Fibroblast of pulmonary artery (primary cell): ENCODE measurements at regions not wholly inside any gene's neighbourhood (a gene's known extent, or its start where the extent isn't known, plus 50 kb on each side); places are given as distances from the start of the nearest gene placed in this dataset.

Source experiments
- DNase-seq: peaks from one replicate; pipeline ENCODE4 v3.0.0-alpha.2; 2010; ENCODE audit warnings: low read depth
- H3K4me3 ChIP-seq: replicated peaks from 2 replicates; pipeline ENCODE4 v1.5.1; 2011; ENCODE audit warnings: low read depth, mild to moderate bottlenecking, control low read depth, low read length, moderate library complexity
- TF ChIP-seq, protein P1 (sequence below): IDR thresholded peaks from 2 replicates; pipeline ENCODE4 v1.5.1; 2011; ENCODE audit warnings: mild to moderate bottlenecking, control low read depth, low read length, inconsistent platforms; ENCODE audit errors: missing control alignments

DNA sequence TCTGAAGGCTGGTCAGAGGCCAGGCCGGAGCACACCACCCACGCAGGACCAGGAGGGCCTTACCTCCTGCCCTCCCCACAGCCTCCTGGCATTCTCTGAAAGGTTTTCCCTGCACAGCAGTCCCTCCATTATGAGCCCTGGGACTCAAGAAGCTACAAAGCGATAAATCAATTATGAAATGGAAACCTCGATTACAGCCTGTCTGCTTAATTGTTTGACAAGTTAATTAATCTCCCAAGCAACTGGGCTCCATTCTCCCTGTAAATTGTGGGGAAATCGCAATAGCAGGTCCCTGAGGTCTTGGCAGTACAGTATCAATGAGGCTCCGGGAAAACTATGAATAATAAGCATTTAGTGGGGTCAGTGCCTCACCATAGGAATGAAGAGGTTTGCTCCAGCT lies 683.5 kb downstream of the NTRK3 start:
- TF ChIP-seq, protein P1, sequence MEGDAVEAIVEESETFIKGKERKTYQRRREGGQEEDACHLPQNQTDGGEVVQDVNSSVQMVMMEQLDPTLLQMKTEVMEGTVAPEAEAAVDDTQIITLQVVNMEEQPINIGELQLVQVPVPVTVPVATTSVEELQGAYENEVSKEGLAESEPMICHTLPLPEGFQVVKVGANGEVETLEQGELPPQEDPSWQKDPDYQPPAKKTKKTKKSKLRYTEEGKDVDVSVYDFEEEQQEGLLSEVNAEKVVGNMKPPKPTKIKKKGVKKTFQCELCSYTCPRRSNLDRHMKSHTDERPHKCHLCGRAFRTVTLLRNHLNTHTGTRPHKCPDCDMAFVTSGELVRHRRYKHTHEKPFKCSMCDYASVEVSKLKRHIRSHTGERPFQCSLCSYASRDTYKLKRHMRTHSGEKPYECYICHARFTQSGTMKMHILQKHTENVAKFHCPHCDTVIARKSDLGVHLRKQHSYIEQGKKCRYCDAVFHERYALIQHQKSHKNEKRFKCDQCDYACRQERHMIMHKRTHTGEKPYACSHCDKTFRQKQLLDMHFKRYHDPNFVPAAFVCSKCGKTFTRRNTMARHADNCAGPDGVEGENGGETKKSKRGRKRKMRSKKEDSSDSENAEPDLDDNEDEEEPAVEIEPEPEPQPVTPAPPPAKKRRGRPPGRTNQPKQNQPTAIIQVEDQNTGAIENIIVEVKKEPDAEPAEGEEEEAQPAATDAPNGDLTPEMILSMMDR: no peak
- no peak overlapping the region for H3K4me3 ChIP-seq
- DNase-seq: no peak

DNA sequence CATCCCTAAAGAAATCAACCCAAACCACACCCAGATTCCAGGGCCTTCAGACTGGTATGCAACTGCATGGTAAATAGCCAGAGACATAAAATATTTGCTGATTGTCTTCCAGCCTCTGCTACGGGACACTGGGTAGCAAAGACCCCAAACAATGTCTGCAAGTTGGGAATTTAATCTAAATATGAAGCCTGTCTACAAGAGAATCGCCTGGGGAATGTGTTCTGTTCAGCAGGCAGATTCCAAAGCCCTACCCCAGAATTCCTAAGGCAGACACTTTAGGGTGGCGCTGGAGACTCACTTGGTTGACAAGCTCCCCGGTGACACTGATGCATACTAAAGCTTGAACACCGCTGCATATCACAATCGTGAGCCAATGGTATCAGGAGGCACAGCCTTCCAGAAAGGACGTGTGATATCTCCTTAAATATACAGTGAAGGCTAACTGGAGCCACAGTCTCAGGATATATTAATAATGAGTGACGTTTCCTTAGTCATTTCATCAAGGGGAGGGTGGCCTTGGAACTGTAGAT lies 684.1 kb downstream of the NTRK3 start:
- TF ChIP-seq, protein P1: no peak
- DNase-seq: no peak

DNA sequence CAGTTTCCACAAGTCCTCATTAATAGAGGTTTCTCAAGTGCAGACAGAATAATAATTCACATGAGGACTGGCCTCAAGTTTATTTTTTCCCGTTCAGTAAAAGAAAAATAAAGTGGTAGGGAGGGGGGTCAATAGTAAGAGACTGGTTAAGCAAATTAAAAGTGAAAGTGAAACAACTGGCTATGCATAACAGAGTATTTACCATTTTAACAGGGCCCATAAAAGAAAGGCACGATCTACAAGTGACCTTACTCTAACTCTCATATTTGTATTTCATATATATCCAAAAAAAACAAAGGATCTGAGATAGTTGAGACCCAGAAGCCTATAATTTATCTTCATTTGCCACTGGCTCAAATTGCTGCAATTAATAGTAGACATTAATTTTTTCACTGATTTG lies 686.3 kb downstream of the NTRK3 start:
- TF ChIP-seq, protein P1: no peak
- H3K4me3 ChIP-seq: no peak overlapping the region
- DNase-seq: no peak

More for the DNA sequence above, 684.1 kb downstream of the NTRK3 start:
- H3K4me3 ChIP-seq: no peak overlapping the region

DNA sequence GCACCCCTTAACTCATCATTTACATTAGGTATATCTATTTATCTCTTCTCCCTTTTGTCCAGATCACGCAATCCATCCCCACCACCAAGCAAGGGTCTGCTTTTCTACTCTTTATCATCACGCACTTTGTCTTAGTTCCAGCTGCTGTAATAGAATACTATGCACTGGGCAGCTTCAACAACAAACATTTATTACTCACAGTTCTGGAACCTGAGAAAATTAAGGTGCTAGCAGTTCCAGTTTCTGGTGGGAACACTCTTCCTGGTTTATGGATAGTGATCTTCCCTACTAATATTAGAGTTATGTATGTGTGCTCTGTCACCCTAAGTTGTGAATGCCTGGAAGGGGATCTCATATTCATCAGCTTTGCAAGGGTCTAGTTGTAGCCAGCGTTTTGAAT lies 687.0 kb downstream of the NTRK3 start:
- no peak for DNase-seq

DNA sequence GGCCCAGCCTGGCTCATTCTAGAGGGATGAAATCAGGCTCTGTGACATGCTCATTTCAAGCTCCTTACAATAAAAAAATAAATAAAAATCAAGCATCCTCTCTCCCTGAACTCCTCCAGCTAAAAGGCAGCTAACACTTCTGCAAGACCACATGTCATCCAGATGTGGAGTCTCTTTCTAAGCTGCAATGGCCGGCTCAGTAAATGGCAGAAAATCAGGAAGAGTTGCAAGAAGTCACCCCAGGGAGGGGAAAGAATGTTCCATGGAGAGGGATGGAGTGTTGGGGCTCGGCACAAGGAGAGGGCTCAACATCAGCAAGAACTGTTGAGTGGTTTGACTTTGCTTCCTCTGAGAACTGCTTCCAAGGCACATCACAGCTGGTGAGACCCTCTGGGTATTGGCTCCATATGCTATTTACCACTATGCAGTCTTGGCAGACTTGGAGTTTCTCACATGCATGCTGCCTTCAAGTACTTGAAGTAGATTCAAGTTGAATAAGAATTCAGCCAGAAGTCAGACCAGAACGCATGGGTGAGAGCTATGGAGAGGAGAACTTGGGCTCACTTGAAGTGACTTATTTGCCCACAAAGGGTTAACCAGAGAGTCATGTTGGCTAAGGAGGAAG lies 689.0 kb downstream of the NTRK3 start:
- TF ChIP-seq, protein P1: no peak
- DNase-seq: no peak
- no peak overlapping the region for H3K4me3 ChIP-seq

More for the DNA sequence above, 687.0 kb downstream of the NTRK3 start:
- no peak overlapping the region for H3K4me3 ChIP-seq
- TF ChIP-seq, protein P1: no peak

DNA sequence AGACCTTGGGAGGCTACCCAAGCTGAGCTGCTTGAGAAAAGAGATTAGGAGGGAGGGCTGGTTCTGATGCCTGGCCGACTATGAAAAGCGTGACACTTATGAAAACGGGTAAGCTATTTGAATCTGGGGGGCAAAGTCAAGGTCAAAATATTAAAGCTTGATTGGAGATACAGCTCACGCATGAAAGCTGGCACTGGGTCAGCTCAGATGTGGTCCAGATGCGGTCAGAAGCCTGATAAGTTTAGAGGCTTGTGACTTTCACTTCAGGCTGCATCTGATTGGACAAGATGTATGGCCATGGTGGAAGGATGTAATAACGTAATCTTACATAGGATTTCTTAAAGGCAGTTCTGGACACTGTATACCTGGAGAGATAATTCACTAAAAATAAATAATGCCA lies 690.3 kb downstream of the NTRK3 start:
- no peak for DNase-seq
- TF ChIP-seq, protein P1: no peak
- H3K4me3 ChIP-seq: no peak overlapping the region

DNA sequence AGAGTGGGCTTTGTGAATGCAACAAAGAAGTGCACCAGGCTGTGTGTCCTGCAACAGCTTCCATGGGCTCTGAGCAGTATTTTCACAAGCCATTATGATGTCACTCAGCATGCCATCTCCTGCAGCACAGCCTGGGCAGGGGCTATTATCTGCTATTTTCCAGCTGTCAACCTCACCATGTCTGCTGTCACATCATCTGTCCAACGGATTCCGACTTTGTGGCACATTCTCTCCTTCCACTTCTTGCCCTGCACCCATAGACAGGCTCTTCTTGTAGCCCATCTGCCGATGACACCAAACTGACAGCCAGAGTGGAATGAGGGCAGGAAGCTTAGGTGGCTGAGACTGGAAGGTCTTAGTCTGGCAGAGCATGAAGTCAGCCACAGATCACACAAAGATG lies 691.9 kb downstream of the NTRK3 start:
- no peak overlapping the region for H3K4me3 ChIP-seq

More for the DNA sequence above, 691.9 kb downstream of the NTRK3 start:
- DNase-seq: no peak
- TF ChIP-seq, protein P1: no peak
